ENCODE measurements at regions not wholly inside any gene's neighbourhood (a gene's known extent, or its start where the extent isn't known, plus 50 kb on each side); places are given as distances from the start of the nearest gene placed in this dataset.

- no peak for DNase-seq (ENCODE audit: low spot score)
Observed at GRCh38 chr12:13383379-13383778, 186.9 kb downstream of the EMP1 start.

DNA sequence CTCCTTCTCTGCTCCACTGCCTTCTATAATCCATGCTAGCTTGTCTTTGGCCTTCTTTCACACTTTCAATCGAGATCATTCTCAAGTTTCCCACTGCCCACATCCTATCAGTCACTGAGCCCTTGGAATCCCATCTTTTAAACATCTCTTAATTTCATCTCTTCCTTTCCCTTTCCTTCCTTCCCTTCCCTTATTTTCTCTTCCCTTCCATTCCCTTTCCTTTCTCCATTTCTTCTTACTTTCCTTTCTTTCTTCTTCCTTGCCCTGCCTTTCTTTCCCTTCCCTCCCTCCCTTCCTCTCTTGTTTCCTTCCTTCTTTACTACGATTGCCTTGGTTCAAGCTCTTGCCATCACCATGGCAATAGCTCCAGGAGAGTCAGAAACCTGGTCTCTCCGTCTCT, 183.8 kb downstream of the EMP1 start:
- no peak for DNase-seq (ENCODE audit: low spot score)

- no peak for DNase-seq (ENCODE audit: low spot score)
Observed at GRCh38 chr12:13379531-13380188, 183.1 kb downstream of the EMP1 start.

GRCh38 chr12:13377698-13378097, 181.2 kb downstream of the EMP1 start:
- DNase-seq (ENCODE audit: low spot score) = no peak

- no peak for DNase-seq (ENCODE audit: low spot score)
Observed at GRCh38 chr12:13376610-13377373, 180.3 kb downstream of the EMP1 start.

GRCh38 chr12:13375583-13376345, 179.2 kb downstream of the EMP1 start:
- no peak for DNase-seq (ENCODE audit: low spot score)

- no peak for DNase-seq (ENCODE audit: low spot score)
Observed at GRCh38 chr12:13374793-13375192, 178.3 kb downstream of the EMP1 start.

GRCh38 chr12:13373803-13374202, 177.3 kb downstream of the EMP1 start:
- DNase-seq (ENCODE audit: low spot score) = no peak

DNA sequence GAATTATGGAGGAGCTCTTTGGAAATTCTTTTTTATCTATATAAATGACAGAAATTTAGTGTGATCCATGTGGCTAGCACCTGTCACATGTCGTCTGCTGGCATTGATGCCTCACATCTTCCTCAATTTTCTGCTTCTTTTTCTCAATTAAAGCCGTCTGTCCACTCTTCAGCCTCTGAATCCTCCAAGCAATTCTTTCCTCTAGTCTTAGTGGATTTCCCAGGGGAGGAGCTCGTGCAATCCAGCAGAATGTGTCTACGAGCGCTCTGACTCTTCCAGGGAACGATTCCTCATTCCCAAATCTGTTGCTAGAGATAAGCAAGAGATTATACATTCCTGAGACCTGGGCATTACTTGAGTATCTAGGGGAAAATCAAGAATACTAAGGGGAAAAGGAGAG, 176.6 kb downstream of the EMP1 start:
- no peak for DNase-seq (ENCODE audit: low spot score)

GRCh38 chr12:13372386-13372785, 175.9 kb downstream of the EMP1 start:
- no peak for DNase-seq (ENCODE audit: low spot score)

DNA sequence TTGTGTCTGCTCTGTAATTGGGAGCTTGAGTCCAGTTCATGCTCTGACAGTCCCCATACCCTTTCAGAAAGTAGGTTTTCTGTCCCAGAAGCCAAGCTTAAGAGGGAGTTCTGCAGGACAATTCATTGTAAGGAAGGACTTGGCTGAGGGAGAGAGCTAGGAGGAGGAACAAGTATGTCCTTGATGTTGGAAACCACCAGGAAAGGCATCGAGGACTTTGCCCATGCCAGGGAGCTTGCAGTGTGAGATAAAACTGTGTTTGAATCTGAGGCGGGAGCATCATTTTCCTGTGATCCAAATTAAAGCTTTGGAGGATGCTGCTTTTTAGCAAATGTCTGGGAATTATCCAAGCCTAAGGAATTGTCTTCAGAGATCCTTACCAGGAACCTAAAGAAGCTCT, 175.3 kb downstream of the EMP1 start:
- no peak for DNase-seq (ENCODE audit: low spot score)

DNA sequence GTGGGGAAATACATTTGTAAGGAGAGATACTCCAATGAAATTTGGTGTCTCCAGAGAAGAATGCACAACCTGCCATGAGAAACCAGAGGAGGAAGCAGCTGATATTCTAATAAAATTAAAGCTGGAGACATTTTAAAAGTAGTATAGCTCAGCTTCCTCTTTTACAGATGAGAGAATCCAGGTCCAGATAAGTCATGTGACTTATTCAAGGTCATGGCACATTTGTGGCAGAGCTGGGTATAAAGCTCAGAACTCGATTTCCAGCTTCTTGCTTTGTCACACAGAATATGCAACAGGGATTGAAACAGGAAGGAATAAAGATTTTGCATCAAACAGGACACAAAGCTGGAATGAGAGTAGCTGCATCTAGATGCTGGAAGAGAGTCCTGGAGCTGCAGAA, 174.8 kb downstream of the EMP1 start:
- no peak for DNase-seq (ENCODE audit: low spot score)

DNA sequence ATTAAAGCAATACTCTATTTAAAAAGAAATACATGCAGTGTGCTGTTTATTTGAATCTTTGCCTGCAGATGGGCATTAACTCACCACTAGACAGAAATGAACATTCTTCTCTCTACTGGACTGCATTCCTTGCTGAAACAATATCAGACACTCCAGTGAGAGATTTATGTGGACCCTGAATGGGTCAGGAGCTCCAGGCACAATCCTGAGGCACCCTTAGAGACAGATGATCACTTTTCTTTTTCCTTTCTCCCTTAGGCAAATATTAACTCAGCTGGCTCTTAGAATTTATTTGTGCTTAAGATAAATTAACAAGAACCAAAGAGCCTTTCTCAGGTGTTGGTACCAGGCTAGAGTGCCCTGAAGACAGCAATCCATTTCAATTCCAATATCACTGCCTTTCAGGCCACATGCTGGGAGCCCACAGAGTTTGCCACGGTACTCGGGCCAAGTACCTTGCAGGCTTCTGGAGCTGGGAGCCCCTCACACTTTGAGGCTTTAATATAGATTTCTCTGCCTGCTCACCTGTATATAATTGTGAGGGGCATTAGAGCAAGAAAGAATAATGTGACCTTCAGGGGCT, 173.0 kb downstream of the EMP1 start:
- DNase-seq (ENCODE audit: low spot score) = no peak

- no peak for DNase-seq (ENCODE audit: low spot score)
Observed at GRCh38 chr12:13368971-13369370, 172.4 kb downstream of the EMP1 start.

- DNase-seq (ENCODE audit: low spot score) = no peak
Observed at GRCh38 chr12:13368431-13368830, 171.9 kb downstream of the EMP1 start.

- no peak for DNase-seq (ENCODE audit: low spot score)
Observed at GRCh38 chr12:13367973-13368372, 171.4 kb downstream of the EMP1 start.

GRCh38 chr12:13365748-13366366, 169.3 kb downstream of the EMP1 start:
- DNase-seq (ENCODE audit: low spot score) = no peak

- DNase-seq (ENCODE audit: low spot score) = peak; percentile 59
Observed at GRCh38 chr12:13362260-13362841, 165.8 kb downstream of the EMP1 start.

GRCh38 chr12:13359636-13360035, 163.1 kb downstream of the EMP1 start:
- DNase-seq (ENCODE audit: low spot score) = no peak

- DNase-seq (ENCODE audit: low spot score) = no peak
Observed at GRCh38 chr12:13358391-13358905, 161.9 kb downstream of the EMP1 start.

- no peak for DNase-seq (ENCODE audit: low spot score)
Observed at GRCh38 chr12:13350946-13351345, 154.4 kb downstream of the EMP1 start.
